Right lobe of liver (tissue), 4 donors: ENCODE measurements at regions not wholly inside any gene's neighbourhood (a gene's known extent, or its start where the extent isn't known, plus 50 kb on each side); places are given as distances from the start of the nearest gene placed in this dataset.

Experiments
- CTCF ChIP-seq, 4 donors: fragments of 200-600 bp in 3 of 4; fragments of 450-650 bp in 1 of 4; IDR thresholded peaks; one replicate each; pipeline versions ENCODE4 v1.5.1 to v1.8.0; 2016 to 2022; ENCODE audit warnings: antibody characterized with exemption in 4 of 4, mild to moderate bottlenecking in 2 of 4
- POLR2A ChIP-seq: fragments of 450-650 bp; IDR thresholded peaks from one replicate; pipeline ENCODE4 v1.6.1; 2017; ENCODE audit warnings: antibody characterized with exemption, mild to moderate bottlenecking
- donor health status: DM: no; HTN: no; CAD: no.
- donor health status: DM: no; HTN: no; CAD: no.
- donor health status: DM: no; HTN: yes; CAD: no.

- TF ChIP-seq POLR2A = no peak
- TF ChIP-seq CTCF (IDR thresholded peaks at IDR 0.05) = no peak
Measured at GRCh38 chr6:106820412-106820852, 154.1 kb downstream of the CD24 start.
